DND-41 (cell line): ENCODE measurements at regions not wholly inside any gene's neighbourhood (a gene's known extent, or its start where the extent isn't known, plus 50 kb on each side); places are given as distances from the start of the nearest gene placed in this dataset.

ENCODE experiments used
- ATAC-seq: fragments of 200-7000 bp; cut with Tn5 transposase; 3 replicates; pipeline ENCODE4 v1.9.1; 2021; ENCODE audit warnings: low read depth; ENCODE audit not compliant: insufficient read depth
- DNase-seq: peaks from one replicate; pipeline ENCODE4 v3.0.0-alpha.2; 2020
- H2AFZ ChIP-seq: 2 replicates; pipeline ENCODE4 v1.6.0; 2012; ENCODE audit warnings: low read depth, low read length
- H3K27ac ChIP-seq: 2 replicates; pipeline ENCODE4 v1.5.1; 2012; ENCODE audit warnings: low read length, inconsistent platforms
- H3K27me3 ChIP-seq: fragments of 200-600 bp; sonication (generic); 2 replicates; pipeline ENCODE4 v1.6.0; 2012; ENCODE audit warnings: low read length, mild to moderate bottlenecking, inconsistent platforms; ENCODE audit not compliant: insufficient read depth, poor library complexity
- H3K36me3 ChIP-seq: 2 replicates; pipeline ENCODE4 v1.5.1; 2012; ENCODE audit warnings: low read length, inconsistent platforms; ENCODE audit not compliant: insufficient read depth
- H3K4me1 ChIP-seq: 2 replicates; pipeline ENCODE4 v1.5.1; 2012; ENCODE audit warnings: mild to moderate bottlenecking, low read length; ENCODE audit not compliant: insufficient read depth
- H3K4me2 ChIP-seq: 2 replicates; pipeline ENCODE4 v1.6.0; 2012; ENCODE audit warnings: mild to moderate bottlenecking, moderate library complexity, low read length, inconsistent platforms; ENCODE audit not compliant: insufficient read depth
- H3K4me3 ChIP-seq, 2 experiments: fragments of 200-600 bp in 1 of 2; shearing (Covaris generic) in 1 of 2; 2 replicates each; pipeline ENCODE4 v1.5.1; 2012 to 2016; ENCODE audit warnings: inconsistent platforms in 2 of 2, low read length in 2 of 2, mild to moderate bottlenecking in 2 of 2, low read depth in 1 of 2, moderate library complexity in 1 of 2
- H3K79me2 ChIP-seq: 2 replicates; pipeline ENCODE4 v1.6.0; 2012; ENCODE audit warnings: low read length, inconsistent platforms; ENCODE audit not compliant: insufficient read depth
- H3K9ac ChIP-seq: 2 replicates; pipeline ENCODE4 v1.6.0; 2012; ENCODE audit warnings: low read depth, mild to moderate bottlenecking, inconsistent platforms, low read length, moderate library complexity
- H3K9me3 ChIP-seq: 2 replicates; pipeline ENCODE4 v1.5.1; 2012; ENCODE audit warnings: low read length, moderate library complexity, mild to moderate bottlenecking, inconsistent platforms; ENCODE audit not compliant: insufficient read depth, severe bottlenecking
- H4K20me1 ChIP-seq: 2 replicates; pipeline ENCODE4 v1.6.0; 2012; ENCODE audit warnings: low read length; ENCODE audit not compliant: insufficient read depth
- CTCF ChIP-seq: IDR thresholded peaks from 2 replicates; pipeline ENCODE4 v1.5.1; 2012; ENCODE audit warnings: borderline replicate concordance, low read length, moderate library complexity, mild to moderate bottlenecking; ENCODE audit not compliant: poor library complexity, severe bottlenecking; ENCODE audit errors: extremely low read depth
- EZH2 ChIP-seq: IDR thresholded peaks from 3 replicates; pipeline ENCODE4 v1.6.1; 2012; ENCODE audit warnings: borderline replicate concordance, low read depth, mild to moderate bottlenecking, moderate library complexity, low read length, inconsistent platforms; ENCODE audit not compliant: severe bottlenecking

- H3K79me2 ChIP-seq = no peaks in the 10 kb centered on the region
- H3K36me3 ChIP-seq = no peaks in the 10 kb centered on the region
- peak overlapping the region; percentile 68 for H3K27ac ChIP-seq
- H3K9ac ChIP-seq = no peak overlapping the region
- no peaks in the 10 kb centered on the region for H3K27me3 ChIP-seq
- H3K4me1 ChIP-seq = peaks cover 29% of the 10 kb centered on the region
- no peak overlapping the region for H3K4me2 ChIP-seq
- peak overlapping the region; percentile 54; the same call in 1 of the 2 replicates for H2AFZ ChIP-seq
- TF ChIP-seq EZH2 = no peak
- DNase-seq (peak; percentile 43), ATAC-seq (peak; percentile 91)
- H4K20me1 ChIP-seq = no peaks in the 10 kb centered on the region
- no peaks in the 10 kb centered on the region for H3K9me3 ChIP-seq
- no peak overlapping the region for H3K4me3 ChIP-seq
Observed at GRCh38 chr5:125112196-125112595, 365.8 kb upstream of the ZNF608 start.

- peaks cover 29% of the 10 kb centered on the region for H3K4me1 ChIP-seq
- H3K4me3 ChIP-seq = no peak overlapping the region
- H3K79me2 ChIP-seq = no peaks in the 10 kb centered on the region
- H3K36me3 ChIP-seq = no peaks in the 10 kb centered on the region
- no peak overlapping the region; the same call in 1 of the 2 replicates for H3K27ac ChIP-seq
- TF ChIP-seq EZH2 (no peak), CTCF (no peak)
- no peaks in the 10 kb centered on the region for H4K20me1 ChIP-seq
- no peak overlapping the region for H2AFZ ChIP-seq
- no peaks in the 10 kb centered on the region for H3K27me3 ChIP-seq
- H3K9me3 ChIP-seq = no peaks in the 10 kb centered on the region
- no peak overlapping the region for H3K4me2 ChIP-seq
- no peak for DNase-seq
- no peak for ATAC-seq
- no peak overlapping the region for H3K9ac ChIP-seq
Observed at GRCh38 chr5:125113328-125113727, 366.9 kb upstream of the ZNF608 start.

- H3K36me3 ChIP-seq = no peaks in the 10 kb centered on the region
Observed at GRCh38 chr5:125115195-125115525, 368.7 kb upstream of the ZNF608 start.

GRCh38 chr5:125117566-125117965 is 371.1 kb upstream of the ZNF608 start:
- ATAC-seq (no peak), DNase-seq (no peak)
- no peaks in the 10 kb centered on the region for H3K79me2 ChIP-seq
- no peaks in the 10 kb centered on the region for H4K20me1 ChIP-seq
- H3K9me3 ChIP-seq = no peaks in the 10 kb centered on the region
- no peak overlapping the region for H3K4me2 ChIP-seq
- H3K36me3 ChIP-seq = no peaks in the 10 kb centered on the region
- TF ChIP-seq CTCF (no peak), EZH2 (no peak)
- peaks cover 11% of the 10 kb centered on the region; the same call in 1 of the 2 replicates for H3K4me1 ChIP-seq
- H2AFZ ChIP-seq = no peak overlapping the region; the same call in 1 of the 2 replicates
- H3K4me3 ChIP-seq = no peak overlapping the region
- no peaks in the 10 kb centered on the region for H3K27me3 ChIP-seq
- no peak overlapping the region for H3K9ac ChIP-seq
- no peak overlapping the region for H3K27ac ChIP-seq

More at GRCh38 chr5:125115195-125115525, 368.7 kb upstream of the ZNF608 start:
- Histone ChIP-seq H2AFZ (no peak overlapping the region), H3K9ac (no peak overlapping the region), H4K20me1 (no peaks in the 10 kb centered on the region), H3K79me2 (no peaks in the 10 kb centered on the region), H3K27ac (no peak overlapping the region), H3K4me2 (no peak overlapping the region), H3K4me1 (peaks cover 27% of the 10 kb centered on the region), H3K27me3 (no peaks in the 10 kb centered on the region), H3K4me3 (no peak overlapping the region), H3K9me3 (no peaks in the 10 kb centered on the region)
- ATAC-seq (no peak), DNase-seq (no peak)
- TF ChIP-seq EZH2 = no peak
- no peak for TF ChIP-seq CTCF
